Ascending aorta (tissue), 2 donors: ENCODE measurements at regions not wholly inside any gene's neighbourhood (a gene's known extent, or its start where the extent isn't known, plus 50 kb on each side); places are given as distances from the start of the nearest gene placed in this dataset.

Source experiments
- DNase-seq, 2 donors: peaks; one replicate each; pipeline ENCODE4 v3.0.0-alpha.2; 2019; ENCODE audit warnings: low spot score in 2 of 2
- H3K27ac ChIP-seq, 2 donors: fragments of 200-600 bp; sonication (generic); one replicate each; pipeline ENCODE4 v1.5.1; 2016 to 2017; ENCODE audit warnings: mild to moderate bottlenecking in 1 of 2
- H3K27me3 ChIP-seq: fragments of 200-600 bp; sonication (generic); one replicate; pipeline ENCODE4 v1.5.1; 2017
- H3K36me3 ChIP-seq, 2 donors: fragments of 200-600 bp; sonication (generic); one replicate each; pipeline ENCODE4 v1.5.1; 2016
- H3K4me1 ChIP-seq, 2 donors: fragments of 200-600 bp; sonication (generic); one replicate each; pipeline ENCODE4 v1.5.1; 2016 to 2017; ENCODE audit warnings: mild to moderate bottlenecking in 1 of 2
- H3K4me3 ChIP-seq, 2 donors: fragments of 200-600 bp; sonication (generic); one replicate each; pipeline ENCODE4 v1.5.1; 2016 to 2017; ENCODE audit warnings: mild to moderate bottlenecking in 1 of 2
- H3K9me3 ChIP-seq, 2 donors: fragments of 200-600 bp; sonication (generic); one replicate each; pipeline ENCODE4 v1.5.1; 2016
- CTCF ChIP-seq, 3 experiments: fragments of 200-600 bp in 2 of 3; fragments of 450-650 bp in 1 of 3; sonication (generic) in 2 of 3; IDR thresholded peaks; one replicate each; pipeline ENCODE4 v1.5.1; 2016 to 2019; ENCODE audit warnings: antibody characterized with exemption in 3 of 3, mild to moderate bottlenecking in 1 of 3, moderate library complexity in 1 of 3
- intact Hi-C: fragments of 100-400 bp; cut with DNase I; formaldehyde crosslinking; loops from one replicate; pipeline ENCODE4 v1.15.1; 2023

GRCh38 chr1:4203501-4203900, 303.4 kb upstream of the C1orf174 start:
- Histone ChIP-seq H3K27me3 (no peaks in the 10 kb centered on the region), H3K27ac (no peak overlapping the region), H3K9me3 (peaks cover 0 to 17% of the 10 kb centered on the region in 2 donors), H3K4me3 (no peak overlapping the region), H3K36me3 (no peaks in the 10 kb centered on the region), H3K4me1 (no peaks in the 10 kb centered on the region)
- no peak for DNase-seq
- TF ChIP-seq CTCF (IDR thresholded peaks at IDR 0.05) = no peak
- intact Hi-C loops = no loop called here

- no peaks in the 10 kb centered on the region for H3K36me3 ChIP-seq
- H3K4me1 ChIP-seq = no peaks in the 10 kb centered on the region
- intact Hi-C loops = no loop called here
- H3K27ac ChIP-seq = no peak overlapping the region
- no peak for TF ChIP-seq CTCF (IDR thresholded peaks at IDR 0.05)
- no peaks in the 10 kb centered on the region for H3K27me3 ChIP-seq
- DNase-seq = no peak
- no peak overlapping the region for H3K4me3 ChIP-seq
- H3K9me3 ChIP-seq = peaks cover 0 to 17% of the 10 kb centered on the region in 2 donors
Observed at GRCh38 chr1:4207183-4207582, 307.1 kb upstream of the C1orf174 start.

DNA sequence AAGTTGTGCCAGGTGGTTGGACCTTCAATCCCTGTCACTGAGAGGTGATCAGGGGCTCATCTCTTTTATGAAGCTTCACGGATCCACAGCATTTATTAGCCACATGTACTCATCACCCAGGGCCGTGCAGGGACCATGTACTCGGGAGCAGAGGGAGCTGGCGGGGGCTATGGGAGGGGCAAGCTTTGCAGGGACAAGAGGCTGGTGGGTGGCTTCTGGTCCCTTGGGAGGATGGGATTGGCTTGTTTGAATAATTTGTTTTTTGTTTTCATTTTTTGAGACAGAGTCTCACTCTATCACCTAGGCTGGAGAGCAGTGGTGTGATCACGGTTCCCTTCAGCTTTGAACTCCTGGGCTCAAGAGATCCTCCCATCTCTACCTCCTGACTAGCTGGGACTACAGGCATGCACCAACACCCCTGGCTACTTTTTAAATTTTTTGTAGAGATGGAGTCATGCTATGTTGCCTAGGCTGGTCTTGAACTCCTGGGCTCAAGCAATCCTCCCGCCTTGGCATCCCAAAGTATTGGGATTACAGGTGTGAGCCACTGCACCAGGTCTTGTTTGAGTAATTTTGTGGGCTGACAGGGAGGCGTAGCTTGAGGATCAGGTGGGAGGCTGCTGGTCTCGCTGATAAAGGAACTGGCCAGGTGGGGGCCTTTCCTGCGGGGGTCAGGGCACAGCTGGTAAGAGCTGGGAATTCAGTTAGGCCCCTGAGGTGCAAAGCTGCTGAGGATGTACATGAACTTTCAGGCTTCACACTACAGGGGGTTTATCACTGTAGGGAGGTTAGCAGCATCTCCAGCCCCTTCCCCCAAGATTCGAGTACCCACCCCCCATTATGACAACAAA, 308.0 kb upstream of the C1orf174 start:
- no peaks in the 10 kb centered on the region for H3K36me3 ChIP-seq
- intact Hi-C loops = no loop called here
- DNase-seq = no peak
- no peaks in the 10 kb centered on the region for H3K4me1 ChIP-seq
- TF ChIP-seq CTCF (IDR thresholded peaks at IDR 0.05) = no peak
- no peak overlapping the region for H3K4me3 ChIP-seq
- H3K27me3 ChIP-seq = no peaks in the 10 kb centered on the region
- peaks cover 0 to 17% of the 10 kb centered on the region in 2 donors for H3K9me3 ChIP-seq
- H3K27ac ChIP-seq = no peak overlapping the region

DNA sequence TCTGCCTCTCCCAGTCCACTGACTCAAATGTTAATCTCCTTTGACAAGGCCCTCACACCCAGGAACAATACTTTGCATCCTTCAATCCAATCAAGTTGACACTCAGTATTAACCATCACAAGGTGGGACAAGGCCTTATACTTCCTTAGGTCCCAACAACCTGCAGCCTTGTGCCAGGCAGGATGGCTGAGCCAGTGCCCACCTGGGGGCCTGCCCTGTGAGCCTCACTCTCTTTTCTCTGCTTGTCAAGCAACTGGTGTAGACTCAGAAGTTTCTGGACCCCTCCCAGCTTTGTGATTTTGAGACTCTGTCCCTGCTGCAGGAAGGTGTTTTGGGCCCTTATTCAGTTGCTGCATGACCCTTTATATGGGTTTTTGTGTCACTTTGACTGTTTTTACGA, 310.0 kb upstream of the C1orf174 start:
- intact Hi-C loops = no loop called here
- H3K36me3 ChIP-seq = no peaks in the 10 kb centered on the region
- H3K4me1 ChIP-seq = no peaks in the 10 kb centered on the region
- no peak overlapping the region for H3K27ac ChIP-seq
- no peak overlapping the region for H3K4me3 ChIP-seq
- H3K9me3 ChIP-seq = peaks cover 0 to 15% of the 10 kb centered on the region in 2 donors
- TF ChIP-seq CTCF (IDR thresholded peaks at IDR 0.05) = no peak
- H3K27me3 ChIP-seq = no peaks in the 10 kb centered on the region
- DNase-seq = no peak

GRCh38 chr1:4212796-4213195, 312.7 kb upstream of the C1orf174 start:
- peak in 1 of 2 donors; percentile 28 for DNase-seq
- Histone ChIP-seq H3K9me3 (no peaks in the 10 kb centered on the region), H3K4me1 (no peaks in the 10 kb centered on the region), H3K36me3 (no peaks in the 10 kb centered on the region), H3K27me3 (no peaks in the 10 kb centered on the region), H3K27ac (no peak overlapping the region), H3K4me3 (no peak overlapping the region)
- intact Hi-C loops = no loop called here
- no peak for TF ChIP-seq CTCF (IDR thresholded peaks at IDR 0.05)
